GM19467 (cell line): ENCODE measurements at regions not wholly inside any gene's neighbourhood (a gene's known extent, or its start where the extent isn't known, plus 50 kb on each side); places are given as distances from the start of the nearest gene placed in this dataset.
A peak's percentile ranks its signal among the peaks of the same experiment; 100 is the strongest.
"Not testable (repeated sequence)": the region's sequence is repeated elsewhere in the genome, so short reads cannot be mapped to it uniquely, and the experiment has no call there.

Experiments
- ATAC-seq: cut with Tn5 transposase; IDR thresholded peaks from one replicate; pipeline ENCODE4 v1.9.1; 2021; ENCODE audit warnings: mild to moderate bottlenecking, moderate library complexity; ENCODE audit not compliant: unreplicated experiment

DNA sequence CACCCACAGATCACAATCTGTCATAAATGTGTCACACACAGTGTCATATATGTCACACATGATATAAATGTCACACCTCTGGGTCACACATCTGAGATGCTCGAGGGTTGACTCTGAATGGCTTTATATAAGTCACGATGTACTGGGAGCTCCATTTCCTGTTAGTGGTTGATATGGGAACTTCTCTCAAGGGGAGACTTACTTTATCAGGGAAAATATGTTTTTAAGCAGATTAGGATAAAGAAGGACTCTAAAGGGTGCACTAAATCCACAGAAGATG, 83.9 kb upstream of the MEF2A start:
- ATAC-seq, result no peak

DNA sequence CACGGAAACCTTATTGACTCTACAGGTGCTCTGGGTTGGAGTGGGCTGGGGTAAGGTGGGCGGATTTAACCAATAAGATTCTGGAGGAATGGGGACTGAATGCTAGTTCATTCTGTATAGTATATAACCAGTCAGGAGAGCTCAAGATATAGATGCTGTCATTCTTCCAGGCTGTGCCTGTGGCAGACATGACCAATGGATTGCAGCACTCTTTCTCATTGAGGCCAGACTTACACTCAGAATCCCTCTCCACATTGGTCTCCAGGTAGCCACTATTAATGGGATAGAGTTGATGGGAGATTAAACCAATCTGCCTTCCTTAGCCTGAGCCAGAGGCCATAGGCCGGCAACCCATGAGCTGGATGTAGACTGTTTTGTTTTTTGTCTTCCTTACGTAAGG, 82.8 kb upstream of the MEF2A start:
- no peak for ATAC-seq

GRCh38 chr15:99485153-99485961, 80.4 kb upstream of the MEF2A start:
- no peak for ATAC-seq

- no peak for ATAC-seq
Measured at GRCh38 chr15:99485992-99486370, 79.8 kb upstream of the MEF2A start.

GRCh38 chr15:99486371-99487336, 79.1 kb upstream of the MEF2A start:
- ATAC-seq, result no peak

- ATAC-seq, result no peak
Measured at GRCh38 chr15:99487337-99487730, 78.5 kb upstream of the MEF2A start.

- no peak for ATAC-seq
Measured at GRCh38 chr15:99492275-99492674, 73.5 kb upstream of the MEF2A start.

DNA sequence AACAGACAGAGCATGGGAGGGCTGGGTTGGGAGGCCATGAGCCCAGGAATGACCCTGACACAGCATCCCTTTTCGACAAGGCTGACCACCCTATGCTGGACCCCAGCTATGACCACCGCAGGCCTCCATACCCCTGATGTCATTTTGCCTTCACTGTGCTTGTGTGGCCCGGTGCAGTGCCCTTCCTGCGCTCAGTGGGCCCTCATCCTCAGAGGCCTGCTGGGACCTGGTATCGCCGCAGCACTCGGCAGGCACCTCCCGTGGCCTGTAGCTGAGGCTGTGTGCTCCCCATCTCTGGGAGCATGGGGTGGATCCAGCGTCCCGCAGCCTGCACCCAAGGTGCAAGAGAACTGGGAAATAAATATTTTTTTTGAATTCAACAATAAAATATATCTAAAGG, 73.1 kb upstream of the MEF2A start:
- ATAC-seq, result no peak

- no peak for ATAC-seq
Measured at GRCh38 chr15:99493461-99493860, 72.3 kb upstream of the MEF2A start.

DNA sequence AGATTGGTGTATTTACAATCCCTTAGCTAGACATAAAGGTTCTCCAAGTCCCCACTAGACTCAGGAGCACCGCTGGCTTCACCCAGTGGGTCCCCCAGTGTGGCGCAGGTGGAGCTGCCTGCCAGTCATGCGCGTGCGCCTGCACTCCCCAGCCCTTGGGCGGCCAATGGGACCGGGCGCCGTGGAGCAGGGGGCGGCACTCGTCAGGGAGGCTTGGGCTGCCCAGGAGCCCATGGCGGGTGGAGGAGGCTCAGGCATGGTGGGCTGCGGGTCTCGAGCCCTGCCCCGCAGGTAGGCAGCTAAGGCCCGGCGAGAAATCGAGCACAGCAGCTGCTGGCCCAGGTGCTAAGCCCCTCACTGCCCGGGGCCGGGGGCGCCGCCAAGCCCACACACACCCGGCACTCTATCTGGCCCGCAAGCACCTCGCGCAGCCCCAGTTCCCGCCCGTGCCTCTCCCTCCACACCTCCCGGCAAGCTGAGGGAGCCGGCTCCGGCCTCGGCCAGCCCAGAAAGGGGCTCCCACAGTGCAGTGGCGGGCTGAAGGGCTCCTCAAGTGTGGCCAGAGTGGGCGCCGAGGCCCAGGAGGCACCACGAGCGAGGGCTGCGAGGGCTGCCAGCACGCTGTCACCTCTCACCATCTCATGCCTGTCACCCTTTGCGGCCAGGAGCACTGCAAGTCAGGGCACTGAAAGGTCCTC, 71.1 kb upstream of the MEF2A start:
- not testable (repeated sequence) for ATAC-seq

- no peak for ATAC-seq
Measured at GRCh38 chr15:99495430-99496301, 70.1 kb upstream of the MEF2A start.

DNA sequence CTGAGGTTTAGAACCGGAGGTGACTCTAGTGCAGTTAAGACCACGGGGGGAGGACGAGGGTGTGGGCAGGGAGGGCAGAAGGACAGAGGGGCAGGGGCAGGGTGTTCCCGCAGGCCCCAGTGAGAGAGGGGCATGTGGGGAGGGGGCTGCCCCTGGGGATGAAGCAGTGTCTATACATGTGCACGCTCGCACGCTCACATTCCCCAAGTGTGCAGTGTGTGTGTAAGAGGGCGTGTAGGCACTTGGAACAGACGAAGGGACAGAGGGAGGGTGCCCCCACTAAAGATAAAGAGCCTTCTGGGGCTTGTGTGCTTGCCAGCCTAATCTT, 69.5 kb upstream of the MEF2A start:
- ATAC-seq, result no peak

- ATAC-seq, result peak; percentile 44
Measured at GRCh38 chr15:99502182-99502581, 63.6 kb upstream of the MEF2A start.

- no peak for ATAC-seq
Measured at GRCh38 chr15:99502661-99503060, 63.1 kb upstream of the MEF2A start.

DNA sequence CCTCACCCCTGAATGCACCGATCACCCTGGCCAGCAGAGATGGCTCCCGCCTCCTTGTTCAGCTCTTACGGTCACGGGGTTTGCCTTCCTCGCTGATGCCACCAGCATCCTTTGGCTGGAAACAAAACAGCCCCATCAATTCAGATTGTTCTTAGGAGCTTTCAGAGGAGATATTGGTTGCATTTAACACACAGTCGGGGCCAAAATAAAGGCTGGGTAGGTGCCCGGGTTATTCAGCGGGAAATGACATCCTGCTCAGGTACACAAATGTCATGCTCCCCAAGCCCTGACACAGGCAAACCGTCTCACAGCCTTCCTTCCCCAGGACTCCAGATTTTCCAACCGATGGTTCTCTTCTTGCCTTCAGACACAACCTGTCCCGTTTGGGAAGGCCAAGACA, 62.4 kb upstream of the MEF2A start:
- no peak for ATAC-seq

DNA sequence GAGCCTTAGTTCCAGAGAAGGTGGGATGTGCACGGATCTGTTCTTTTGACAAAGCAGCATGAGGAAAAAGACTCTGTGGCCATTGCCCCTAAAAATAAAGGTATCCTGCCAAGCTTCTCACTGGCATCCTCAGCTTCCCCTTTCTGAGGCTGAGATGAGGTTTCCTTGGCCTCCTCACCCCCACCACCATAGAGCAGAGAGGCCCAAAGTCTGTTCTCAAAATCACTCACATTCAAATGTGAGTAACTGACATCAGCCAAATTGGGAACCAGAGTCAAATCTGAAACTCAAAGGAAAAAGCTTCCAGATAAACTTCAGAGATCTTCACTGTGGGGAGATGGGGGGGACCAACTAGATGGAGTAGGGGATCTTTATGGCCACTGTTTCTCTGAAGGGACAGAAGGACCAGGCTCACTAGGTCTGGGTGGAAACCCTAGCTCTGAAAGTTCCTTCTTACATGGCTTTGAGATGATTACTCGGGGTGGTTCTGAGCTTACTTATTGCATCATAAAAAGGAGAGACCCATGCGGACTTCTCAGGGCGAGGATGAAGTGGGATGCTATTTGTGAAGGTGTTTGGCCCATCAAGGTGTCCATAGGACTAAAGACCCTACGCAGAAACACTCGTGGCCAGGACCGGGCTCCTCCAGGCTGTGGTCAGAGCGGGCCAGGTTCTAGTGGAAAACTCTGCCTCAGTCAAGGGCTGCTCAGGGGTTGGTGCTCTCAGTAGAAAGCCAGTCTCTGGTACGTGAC, 61.5 kb upstream of the MEF2A start:
- ATAC-seq, result no peak

DNA sequence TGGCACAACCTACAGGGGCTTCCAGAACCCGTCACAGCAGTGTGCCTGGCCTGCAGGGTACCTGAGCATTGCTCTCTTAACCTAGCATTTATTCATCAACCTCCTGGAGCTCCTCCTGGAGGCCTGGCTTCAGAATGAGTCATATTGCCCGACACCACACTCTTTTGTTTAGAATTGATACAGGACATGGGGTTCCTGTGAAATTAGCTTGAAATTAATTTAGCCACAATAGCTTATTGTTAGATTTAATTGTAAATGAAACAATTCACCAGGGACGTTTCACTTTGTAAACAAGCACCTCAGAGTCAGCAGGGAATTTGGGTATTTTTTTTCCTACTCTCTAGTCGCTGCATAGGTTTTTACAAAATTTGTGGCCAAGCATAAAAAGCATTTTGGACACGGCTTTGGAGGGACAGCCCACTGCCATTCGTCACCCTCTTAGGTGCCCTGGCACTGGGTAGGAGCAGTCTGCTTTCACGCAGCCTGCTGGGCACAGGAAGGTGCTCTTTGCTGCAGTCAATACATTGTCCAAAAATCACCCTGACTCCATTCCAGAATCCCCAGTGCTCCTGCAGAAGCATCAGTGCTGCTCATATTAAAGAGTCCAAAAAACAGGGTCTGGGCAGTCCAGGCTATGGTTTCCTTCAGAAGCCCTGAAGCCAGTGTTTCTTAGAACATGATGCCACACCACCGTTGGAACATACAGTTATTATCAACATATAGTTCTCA, 60.8 kb upstream of the MEF2A start:
- peak; percentile 32 for ATAC-seq

DNA sequence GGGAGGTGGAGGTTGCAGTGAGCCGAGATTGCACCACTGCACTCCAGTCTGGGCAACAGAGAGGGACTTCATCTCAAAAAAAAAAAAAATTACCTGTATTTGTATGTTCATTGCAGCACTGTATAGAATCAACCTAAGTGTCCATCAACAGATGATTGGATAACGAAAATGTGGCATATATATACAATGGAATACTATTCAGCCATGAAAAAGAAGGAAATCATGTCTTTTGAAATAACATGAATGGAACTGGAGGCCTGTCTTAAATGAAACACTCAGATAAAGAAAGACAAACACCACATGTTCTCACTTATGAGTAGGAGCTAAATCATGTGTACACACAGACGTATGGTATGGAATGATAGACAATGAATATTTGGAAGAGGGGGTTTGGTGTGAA, 59.4 kb upstream of the MEF2A start:
- ATAC-seq, result no peak

GRCh38 chr15:99507016-99507503, 58.7 kb upstream of the MEF2A start:
- no peak for ATAC-seq
